Naive thymus-derived CD4-positive, alpha-beta T cell (primary cell): ENCODE measurements at regions not wholly inside any gene's neighbourhood (a gene's known extent, or its start where the extent isn't known, plus 50 kb on each side); places are given as distances from the start of the nearest gene placed in this dataset.

Experiments
- ATAC-seq: fragments of 150-1000 bp; cut with Tn5 transposase; 2 replicates; pipeline ENCODE4 v1.10.0; 2021; ENCODE audit warnings: mild to moderate bottlenecking, moderate library complexity
- CTCF ChIA-PET: fragments of 350-600 bp; sonication (Branson Sonifier 250); formaldehyde crosslinking; loops from one replicate; lab custom pipeline; 2021; ENCODE audit warnings: antibody characterized with exemption; lab: Charles Lee
- POLR2A ChIA-PET: fragments of 350-600 bp; sonication (Branson Sonifier 250); formaldehyde crosslinking; loops from one replicate; lab custom pipeline; 2021; ENCODE audit warnings: antibody characterized with exemption, inconsistent platforms; lab: Charles Lee
- DNase-seq, 9 donors: peaks; one replicate each; pipeline versions ENCODE4 v3.0.0 to v3.0.0-alpha.2; 2020 to 2022; ENCODE audit warnings: mixed read lengths in 1 of 9
- H3K27ac ChIP-seq: one replicate; pipeline ENCODE4 v1.7.0; 2013; ENCODE audit warnings: mild to moderate bottlenecking, low read depth, low read length, moderate library complexity
- H3K27me3 ChIP-seq, 2 donors: one replicate each; pipeline ENCODE4 v1.7.0; 2013; ENCODE audit warnings: low read length in 2 of 2, mild to moderate bottlenecking in 2 of 2, moderate library complexity in 2 of 2; ENCODE audit not compliant: control insufficient read depth in 2 of 2, insufficient read depth in 2 of 2
- H3K36me3 ChIP-seq, 3 experiments: 1 replicate in 2 of 3; 2 replicates in 1 of 3; pipeline ENCODE4 v1.7.0; 2013; ENCODE audit warnings: low read length in 3 of 3, mild to moderate bottlenecking in 3 of 3, moderate library complexity in 1 of 3; ENCODE audit not compliant: insufficient read depth in 3 of 3, control insufficient read depth in 2 of 3
- H3K4me1 ChIP-seq, 2 donors: one replicate each; pipeline ENCODE4 v1.7.0; 2013; ENCODE audit warnings: low read length in 2 of 2, mild to moderate bottlenecking in 2 of 2, moderate library complexity in 1 of 2; ENCODE audit not compliant: control insufficient read depth in 2 of 2, insufficient read depth in 2 of 2
- H3K4me3 ChIP-seq: 2 replicates; pipeline ENCODE4 v1.7.0; 2013; ENCODE audit warnings: mild to moderate bottlenecking, low read length
- H3K9me3 ChIP-seq, 3 experiments: 1 replicate in 2 of 3; 2 replicates in 1 of 3; pipeline ENCODE4 v1.7.0; 2013; ENCODE audit warnings: low read length in 3 of 3; ENCODE audit not compliant: control insufficient read depth in 2 of 3
- H3K27ac Mint-ChIP-seq, 9 donors: one replicate each; pipeline ENCODE4 v1.8.0; 2020 to 2022; ENCODE audit warnings: mixed read lengths in 9 of 9, mild to moderate bottlenecking in 8 of 9, moderate library complexity in 5 of 9, inconsistent platforms in 2 of 9
- H3K27me3 Mint-ChIP-seq, 5 donors: one replicate each; pipeline ENCODE4 v1.8.0; 2021 to 2022; ENCODE audit warnings: mixed read lengths in 5 of 5, mild to moderate bottlenecking in 1 of 5
- H3K36me3 Mint-ChIP-seq, 5 donors: one replicate each; pipeline ENCODE4 v1.8.0; 2020 to 2022; ENCODE audit warnings: mixed read lengths in 5 of 5, mild to moderate bottlenecking in 3 of 5, inconsistent platforms in 1 of 5
- H3K4me1 Mint-ChIP-seq, 7 donors: one replicate each; pipeline ENCODE4 v1.8.0; 2020 to 2022; ENCODE audit warnings: mixed read lengths in 7 of 7, mild to moderate bottlenecking in 3 of 7, inconsistent platforms in 1 of 7
- H3K4me3 Mint-ChIP-seq, 10 donors: one replicate each; pipeline ENCODE4 v1.8.0; 2020 to 2022; ENCODE audit warnings: mild to moderate bottlenecking in 10 of 10, mixed read lengths in 10 of 10, moderate library complexity in 6 of 10, inconsistent platforms in 2 of 10
- H3K9me3 Mint-ChIP-seq, 11 donors: one replicate each; pipeline ENCODE4 v1.8.0; 2020 to 2022; ENCODE audit warnings: mixed read lengths in 11 of 11, mild to moderate bottlenecking in 4 of 11, inconsistent platforms in 1 of 11, moderate library complexity in 1 of 11
- intact Hi-C, 2 donors: fragments of 100-400 bp; cut with micrococcal nuclease; formaldehyde crosslinking; loops; one replicate each; pipeline ENCODE4 v1.15.1; 2023

- H3K36me3 ChIP-seq, result no peaks in the 10 kb centered on the region
- H3K4me1 Mint-ChIP-seq, result peaks cover 3 to 11% (median 8%) of the 10 kb centered on the region in 7 donors
- ChIA-PET POLR2A (no interaction called here), CTCF (interaction anchor here (0.6 to 0.7 kb wide), 2 partner anchors 94 to 455 kb away, joined by 3 read pairs; no protein-coding TSS in a partner anchor)
- DNase-seq (peak in 1 of 9 donors; percentile 6), ATAC-seq (no peak)
- intact Hi-C loops, result loop anchor here (1.0 to 5.0 kb wide), 3 partner anchors 78 to 414 kb away; no protein-coding TSS in a partner anchor
- H3K4me3 ChIP-seq, result no peak overlapping the region
- H3K27ac Mint-ChIP-seq, result peak overlapping the region in 1 of 9 donors; percentile 45
- no peaks in the 10 kb centered on the region for H3K9me3 ChIP-seq
- no peaks in the 10 kb centered on the region for H3K27me3 Mint-ChIP-seq
- no peaks in the 10 kb centered on the region for H3K27me3 ChIP-seq
- H3K4me3 Mint-ChIP-seq, result no peak overlapping the region
- H3K27ac ChIP-seq, result no peak overlapping the region
- no peaks in the 10 kb centered on the region for H3K9me3 Mint-ChIP-seq
- no peaks in the 10 kb centered on the region for H3K36me3 Mint-ChIP-seq
- H3K4me1 ChIP-seq, result no peaks in the 10 kb centered on the region
Observed at GRCh38 chr1:239819096-239819495, 272.6 kb upstream of the FMN2 start.

- Mint-ChIP-seq H3K4me3 (no peak overlapping the region), H3K9me3 (no peaks in the 10 kb centered on the region), H3K27ac (no peak overlapping the region), H3K4me1 (peaks cover 0 to 10% (median 4%) of the 10 kb centered on the region in 7 donors), H3K36me3 (no peaks in the 10 kb centered on the region), H3K27me3 (no peaks in the 10 kb centered on the region)
- no peaks in the 10 kb centered on the region for H3K27me3 ChIP-seq
- H3K9me3 ChIP-seq, result no peaks in the 10 kb centered on the region
- ATAC-seq (no peak), DNase-seq (no peak)
- ChIA-PET POLR2A (no interaction called here), CTCF (interaction anchor here (0.6 to 0.7 kb wide), 2 partner anchors 94 to 455 kb away, joined by 3 read pairs; no protein-coding TSS in a partner anchor)
- no peaks in the 10 kb centered on the region for H3K36me3 ChIP-seq
- H3K4me1 ChIP-seq, result no peaks in the 10 kb centered on the region
- H3K27ac ChIP-seq, result no peak overlapping the region
- H3K4me3 ChIP-seq, result no peak overlapping the region
- intact Hi-C loops, result loop anchor here (1.0 to 5.0 kb wide), 3 partner anchors 77 to 415 kb away; no protein-coding TSS in a partner anchor
Observed at GRCh38 chr1:239819756-239820250, 271.9 kb upstream of the FMN2 start.

GRCh38 chr1:239823852-239824251 lies 267.8 kb upstream of the FMN2 start:
- CTCF ChIA-PET, result interaction anchor here (0.6 kb wide), 1 partner anchor 417 kb away, joined by 3 read pairs; no protein-coding TSS in a partner anchor

GRCh38 chr1:239826211-239826610 lies 265.5 kb upstream of the FMN2 start:
- Histone ChIP-seq H3K4me3 (no peak overlapping the region), H3K27me3 (no peaks in the 10 kb centered on the region), H3K27ac (no peak overlapping the region), H3K4me1 (no peaks in the 10 kb centered on the region), H3K36me3 (no peaks in the 10 kb centered on the region), H3K9me3 (no peaks in the 10 kb centered on the region)
- ATAC-seq (no peak), DNase-seq (no peak)
- Mint-ChIP-seq H3K27ac (no peak overlapping the region), H3K27me3 (no peaks in the 10 kb centered on the region), H3K4me1 (no peaks in the 10 kb centered on the region), H3K4me3 (no peak overlapping the region), H3K9me3 (no peaks in the 10 kb centered on the region), H3K36me3 (no peaks in the 10 kb centered on the region)
- ChIA-PET POLR2A (no interaction called here), CTCF (no interaction called here)
- intact Hi-C loops, result no loop called here

More at GRCh38 chr1:239823852-239824251, 267.8 kb upstream of the FMN2 start:
- Mint-ChIP-seq H3K4me1 (peaks cover 0 to 5% (median 0%) of the 10 kb centered on the region in 7 donors), H3K27me3 (no peaks in the 10 kb centered on the region), H3K9me3 (no peaks in the 10 kb centered on the region), H3K4me3 (no peak overlapping the region), H3K27ac (no peak overlapping the region), H3K36me3 (no peaks in the 10 kb centered on the region)
- intact Hi-C loops, result no loop called here
- POLR2A ChIA-PET, result no interaction called here
- H3K9me3 ChIP-seq, result no peaks in the 10 kb centered on the region
- no peaks in the 10 kb centered on the region for H3K27me3 ChIP-seq
- ATAC-seq (no peak), DNase-seq (no peak)
- no peaks in the 10 kb centered on the region for H3K36me3 ChIP-seq
- no peak overlapping the region for H3K4me3 ChIP-seq
- H3K27ac ChIP-seq, result no peak overlapping the region
- H3K4me1 ChIP-seq, result no peaks in the 10 kb centered on the region

- peaks cover 0 to 4% (median 0%) of the 10 kb centered on the region in 7 donors for H3K4me1 Mint-ChIP-seq
- ATAC-seq, result no peak
- Histone ChIP-seq H3K36me3 (no peaks in the 10 kb centered on the region), H3K4me1 (no peaks in the 10 kb centered on the region), H3K4me3 (no peak overlapping the region), H3K27ac (no peak overlapping the region), H3K27me3 (no peaks in the 10 kb centered on the region), H3K9me3 (no peaks in the 10 kb centered on the region)
- ChIA-PET CTCF (no interaction called here), POLR2A (no interaction called here)
- H3K27me3 Mint-ChIP-seq, result no peaks in the 10 kb centered on the region
- no peak overlapping the region for H3K4me3 Mint-ChIP-seq
- no peaks in the 10 kb centered on the region for H3K36me3 Mint-ChIP-seq
- no peak overlapping the region for H3K27ac Mint-ChIP-seq
- intact Hi-C loops, result no loop called here
- DNase-seq, result no peak
- no peaks in the 10 kb centered on the region for H3K9me3 Mint-ChIP-seq
Observed at GRCh38 chr1:239826736-239827135, 264.9 kb upstream of the FMN2 start.

- Histone ChIP-seq H3K36me3 (no peaks in the 10 kb centered on the region), H3K27ac (no peak overlapping the region), H3K4me1 (no peaks in the 10 kb centered on the region), H3K9me3 (no peaks in the 10 kb centered on the region), H3K27me3 (no peaks in the 10 kb centered on the region), H3K4me3 (no peak overlapping the region)
- no peak overlapping the region for H3K4me3 Mint-ChIP-seq
- no peak for DNase-seq
- CTCF ChIA-PET, result no interaction called here
- no peaks in the 10 kb centered on the region for H3K27me3 Mint-ChIP-seq
- H3K27ac Mint-ChIP-seq, result no peak overlapping the region
- POLR2A ChIA-PET, result no interaction called here
- intact Hi-C loops, result no loop called here
- no peaks in the 10 kb centered on the region for H3K9me3 Mint-ChIP-seq
- H3K36me3 Mint-ChIP-seq, result no peaks in the 10 kb centered on the region
- H3K4me1 Mint-ChIP-seq, result peaks cover 0 to 22% (median 11%) of the 10 kb centered on the region in 7 donors
- ATAC-seq, result no peak
Observed at GRCh38 chr1:239829535-239829934, 262.1 kb upstream of the FMN2 start.
